ENCODE measurements at regions not wholly inside any gene's neighbourhood (a gene's known extent, or its start where the extent isn't known, plus 50 kb on each side); places are given as distances from the start of the nearest gene placed in this dataset.

GRCh38 chr7:106573738-106574137 lies 87.2 kb downstream of the CCDC71L start:
- CTCF ChIA-PET = no interaction called here
- POLR2A ChIA-PET = no interaction called here
- no peak for DNase-seq (ENCODE audit: extremely low spot score)
- TF ChIP-seq CTCF (IDR thresholded peaks at IDR 0.05; ENCODE audit: control extremely low read depth, extremely low read depth, low read depth, missing control alignments) = no peak

DNA sequence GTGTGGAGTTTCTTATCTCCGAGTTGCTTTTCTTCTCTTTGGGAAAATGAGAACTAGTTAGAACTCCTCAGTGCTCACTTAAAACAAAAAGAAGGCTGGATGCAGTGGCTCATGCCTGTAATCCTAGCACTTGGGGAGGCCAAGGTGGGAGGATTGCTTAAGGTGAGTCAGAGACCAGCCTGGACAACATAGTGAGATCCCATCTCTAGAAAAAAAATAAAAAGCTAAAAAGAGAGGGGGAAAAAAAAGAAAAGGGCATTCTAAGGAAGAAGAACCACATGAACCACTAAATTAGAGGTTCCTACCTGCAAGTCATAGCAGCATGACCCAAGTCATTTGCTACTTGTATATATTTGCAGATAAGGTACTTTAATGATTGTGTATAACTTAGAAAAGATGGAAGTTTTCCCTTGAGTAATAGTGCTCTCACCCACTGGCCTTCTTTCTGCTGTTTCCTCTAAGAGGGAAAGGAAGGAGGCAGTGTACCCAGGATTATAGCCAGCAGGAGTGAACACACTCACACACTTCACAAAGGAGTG lies 87.8 kb downstream of the CCDC71L start:
- no peak for DNase-seq (ENCODE audit: extremely low spot score)
- POLR2A ChIA-PET = no interaction called here
- CTCF ChIA-PET = no interaction called here
- no peak for TF ChIP-seq CTCF (IDR thresholded peaks at IDR 0.05; ENCODE audit: control extremely low read depth, extremely low read depth, low read depth, missing control alignments)

GRCh38 chr7:106572394-106573124 lies 88.4 kb downstream of the CCDC71L start:
- CTCF ChIA-PET = interaction anchor here (1.0 to 1.2 kb wide), 2 partner anchors 16 to 30 kb away, joined by 3 read pairs; no protein-coding TSS in a partner anchor
- no peak for TF ChIP-seq CTCF (IDR thresholded peaks at IDR 0.05; ENCODE audit: control extremely low read depth, extremely low read depth, low read depth, missing control alignments)
- no peak for DNase-seq (ENCODE audit: extremely low spot score)
- POLR2A ChIA-PET = no interaction called here

DNA sequence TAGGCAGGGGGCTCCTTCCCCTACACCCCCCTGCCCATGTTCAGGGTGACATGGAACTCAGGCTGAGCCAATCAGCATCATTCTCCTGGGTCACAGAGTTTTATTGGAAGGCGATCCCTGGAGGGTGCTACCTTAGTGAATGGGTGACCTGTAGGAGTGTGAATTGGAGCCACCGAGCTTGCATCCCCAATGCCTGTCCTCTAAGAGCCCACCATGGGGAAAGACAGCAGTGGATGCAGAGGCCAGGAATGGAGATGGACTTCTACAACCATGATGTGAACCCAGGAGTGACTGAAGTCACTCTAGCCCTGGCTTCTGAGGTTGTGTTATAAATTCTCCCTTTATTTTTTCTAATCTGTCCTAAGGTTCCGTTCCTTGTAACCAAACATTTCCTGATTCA lies 89.4 kb downstream of the CCDC71L start:
- TF ChIP-seq CTCF (IDR thresholded peaks at IDR 0.05; ENCODE audit: control extremely low read depth, extremely low read depth, low read depth, missing control alignments) = no peak
- POLR2A ChIA-PET = no interaction called here
- CTCF ChIA-PET = interaction anchor here (1.2 to 1.4 kb wide), 2 partner anchors 10 to 15 kb away, joined by 3 to 4 read pairs; no protein-coding TSS in a partner anchor
- no peak for DNase-seq (ENCODE audit: extremely low spot score)

- DNase-seq (ENCODE audit: extremely low spot score) = no peak
- ChIA-PET CTCF (interaction anchor here (1.2 to 1.4 kb wide), 2 partner anchors 10 to 14 kb away, joined by 3 to 4 read pairs; no protein-coding TSS in a partner anchor), POLR2A (no interaction called here)
Observed at GRCh38 chr7:106570948-106571418, 90.0 kb downstream of the CCDC71L start.

DNA sequence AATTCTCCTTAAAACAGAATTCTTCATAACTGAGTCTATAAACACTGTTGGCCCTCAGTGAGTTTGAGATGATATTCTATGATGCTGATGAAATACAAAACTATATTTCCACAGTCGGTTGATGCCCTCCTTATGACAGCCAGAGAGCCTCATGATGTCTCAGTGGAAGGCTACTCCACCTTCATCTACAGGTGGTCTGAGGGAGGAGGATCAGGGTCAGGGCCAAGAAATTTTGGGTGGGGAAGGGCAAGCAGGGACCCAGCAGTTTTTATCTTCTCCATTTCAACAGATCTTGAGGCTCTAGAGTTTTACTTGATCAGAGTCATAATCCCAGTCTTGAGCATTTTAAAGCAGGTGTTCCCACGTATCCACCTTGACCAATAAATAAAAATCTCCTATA lies 90.8 kb downstream of the CCDC71L start:
- no peak for DNase-seq (ENCODE audit: extremely low spot score)
- ChIA-PET CTCF (interaction anchor here (1.4 kb wide), 1 partner anchor 11 kb away, joined by 4 read pairs; no protein-coding TSS in a partner anchor), POLR2A (no interaction called here)
- TF ChIP-seq CTCF (IDR thresholded peaks at IDR 0.05; ENCODE audit: control extremely low read depth, extremely low read depth, low read depth, missing control alignments) = no peak

More at GRCh38 chr7:106570948-106571418, 90.0 kb downstream of the CCDC71L start:
- no peak for TF ChIP-seq CTCF (IDR thresholded peaks at IDR 0.05; ENCODE audit: control extremely low read depth, extremely low read depth, low read depth, missing control alignments)
